GM19328 (cell line): ENCODE measurements at regions not wholly inside any gene's neighbourhood (a gene's known extent, or its start where the extent isn't known, plus 50 kb on each side); places are given as distances from the start of the nearest gene placed in this dataset.

Experiments used
- ATAC-seq: cut with Tn5 transposase; IDR thresholded peaks from one replicate; pipeline ENCODE4 v1.9.1; 2021; ENCODE audit warnings: mild to moderate bottlenecking, moderate library complexity; ENCODE audit not compliant: unreplicated experiment

GRCh38 chr1:79104617-79105016 lies 98.1 kb upstream of the ADGRL4 start:
- no peak for ATAC-seq

DNA sequence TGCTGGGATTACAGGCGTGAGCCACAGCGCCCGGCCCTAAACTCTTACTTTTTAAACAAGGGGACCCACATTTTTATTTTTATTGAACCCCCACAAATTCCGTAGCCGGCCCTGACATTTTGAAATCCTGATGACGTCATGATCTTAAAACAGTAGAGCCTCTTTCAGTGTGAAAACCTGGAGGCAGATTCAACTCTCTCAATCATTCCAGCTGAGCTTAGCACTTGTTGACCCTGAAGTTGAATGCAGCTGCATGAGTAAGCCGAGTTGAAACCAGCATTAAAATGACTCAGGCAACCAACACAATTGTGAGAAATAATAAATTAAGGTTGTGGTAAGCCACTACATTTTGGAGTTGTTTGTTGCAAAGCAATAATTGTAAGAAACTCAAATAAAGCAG lies 93.9 kb upstream of the ADGRL4 start:
- ATAC-seq: no peak

DNA sequence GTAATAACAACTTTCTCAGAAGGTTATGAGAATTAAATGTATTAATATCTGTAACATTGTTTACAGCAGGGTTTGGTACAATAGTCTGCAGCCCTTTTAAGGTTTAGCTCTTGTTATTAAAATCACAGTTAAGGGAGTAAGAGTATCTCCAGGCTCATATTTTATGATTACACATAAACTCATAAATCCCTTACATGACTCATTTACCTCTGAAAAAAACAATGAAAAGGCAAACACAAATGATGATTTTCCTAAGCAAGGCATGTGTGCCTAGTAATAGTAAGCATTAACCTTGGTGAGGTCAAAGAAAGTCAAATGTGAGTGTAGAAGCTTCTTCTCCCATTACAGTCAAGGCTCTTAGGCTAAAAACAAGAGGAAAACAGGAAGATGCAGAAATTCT lies 84.5 kb upstream of the ADGRL4 start:
- ATAC-seq: no peak

- no peak for ATAC-seq
Measured at GRCh38 chr1:79089946-79090345, 83.4 kb upstream of the ADGRL4 start.

DNA sequence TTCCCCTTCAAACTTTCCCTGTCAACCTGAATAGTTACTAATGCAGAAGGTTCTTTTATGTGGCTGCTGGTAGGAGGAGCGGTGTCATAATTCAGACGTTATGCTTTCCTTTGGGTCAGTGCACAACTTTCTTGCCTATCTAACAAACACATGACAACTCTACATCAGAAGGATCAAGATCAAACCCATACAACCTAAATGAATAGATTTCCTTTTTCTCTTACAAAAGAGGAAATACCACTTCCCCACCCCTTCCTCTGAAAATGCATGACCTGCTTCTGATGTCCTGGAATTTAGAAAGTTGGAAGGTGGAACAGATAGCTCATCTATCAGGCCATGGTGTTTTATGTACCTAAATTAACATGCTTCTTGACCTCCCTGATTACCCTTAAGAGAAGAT lies 75.7 kb upstream of the ADGRL4 start:
- ATAC-seq: no peak

DNA sequence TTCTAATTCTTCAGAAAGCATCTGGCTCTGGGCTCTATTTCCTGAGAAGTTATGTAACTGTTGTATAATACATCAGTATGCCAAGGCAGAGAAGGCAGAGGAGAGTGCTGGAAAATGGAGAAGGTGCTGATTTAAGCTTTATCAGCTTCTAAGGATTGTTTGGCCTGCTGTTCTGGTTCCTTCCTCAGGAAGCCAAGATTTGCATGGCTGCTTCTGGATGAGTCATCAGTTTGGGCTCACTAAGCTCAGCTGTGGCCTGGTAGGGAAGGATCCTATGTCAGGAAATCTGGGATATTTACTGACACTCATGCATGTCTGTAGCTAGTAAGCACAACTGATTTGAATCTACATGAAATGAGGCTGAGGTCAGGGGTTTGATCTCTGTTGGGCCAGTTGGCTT lies 73.2 kb upstream of the ADGRL4 start:
- no peak for ATAC-seq

DNA sequence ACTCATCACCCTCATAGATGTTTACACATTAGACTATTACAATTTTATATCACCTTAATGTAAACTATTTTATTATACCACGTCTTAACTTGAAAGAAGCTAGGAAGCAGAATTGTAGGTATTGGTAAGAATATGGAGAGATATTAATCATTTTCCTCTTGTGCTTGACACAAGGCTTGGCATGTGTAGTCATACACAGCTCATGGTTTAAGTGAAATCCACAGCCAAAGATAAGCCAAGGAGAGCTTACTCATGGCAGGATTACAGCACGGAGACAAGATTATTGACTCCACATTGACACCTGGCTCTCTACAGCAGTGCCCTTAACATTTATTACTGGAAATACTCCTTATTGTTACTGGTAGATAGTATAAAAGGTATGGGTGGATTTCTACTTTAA lies 68.4 kb upstream of the ADGRL4 start:
- no peak for ATAC-seq

- ATAC-seq: no peak
Measured at GRCh38 chr1:79069828-79070227, 63.3 kb upstream of the ADGRL4 start.

- ATAC-seq: no peak
Measured at GRCh38 chr1:79059341-79059740, 52.8 kb upstream of the ADGRL4 start.
